HEK293 (cell line): ENCODE measurements at regions not wholly inside any gene's neighbourhood (a gene's known extent, or its start where the extent isn't known, plus 50 kb on each side); places are given as distances from the start of the nearest gene placed in this dataset.
"Not testable (repeated sequence)": the region's sequence is repeated elsewhere in the genome, so short reads cannot be mapped to it uniquely, and the experiment has no call there.

ENCODE experiments used
- HOXD13 ChIP-seq: sonication (generic); formaldehyde crosslinking; IDR thresholded peaks from 2 replicates; pipeline ENCODE4 v1.8.0; 2022; ENCODE audit warnings: missing genetic modification reagents, borderline replicate concordance
- YY1 ChIP-seq: fragments of 450-650 bp; formaldehyde crosslinking; IDR thresholded peaks from 2 replicates; pipeline ENCODE4 v1.5.1; 2018; ENCODE audit warnings: missing biosample characterization, missing genetic modification characterization
- ZNF146 ChIP-seq: fragments of 450-650 bp; formaldehyde crosslinking; IDR thresholded peaks from 2 replicates; pipeline ENCODE4 v1.5.1; 2016; ENCODE audit warnings: missing biosample characterization, missing genetic modification characterization
- ZNF792 ChIP-seq: fragments of 450-650 bp; formaldehyde crosslinking; IDR thresholded peaks from 2 replicates; pipeline ENCODE4 v1.5.1; 2016; ENCODE audit warnings: missing biosample characterization, missing genetic modification characterization
- TF ChIP-seq, protein P1 (sequence below): fragments of 450-650 bp; formaldehyde crosslinking; IDR thresholded peaks from 2 replicates; pipeline ENCODE4 v1.5.1; 2016; ENCODE audit warnings: missing biosample characterization, missing genetic modification characterization
- TF ChIP-seq, protein P2 (sequence below): fragments of 450-650 bp; formaldehyde crosslinking; IDR thresholded peaks from 2 replicates; pipeline ENCODE4 v1.5.1; 2016; ENCODE audit warnings: missing biosample characterization, missing genetic modification characterization
- TF ChIP-seq, protein P3 (sequence below): fragments of 450-650 bp; formaldehyde crosslinking; IDR thresholded peaks from 2 replicates; pipeline ENCODE4 v1.5.1; 2016; ENCODE audit warnings: missing biosample characterization, missing genetic modification characterization, low read depth
- TF ChIP-seq, protein P4 (sequence below): fragments of 450-650 bp; IDR thresholded peaks from 2 replicates; pipeline ENCODE4 v1.5.1; 2018; ENCODE audit warnings: missing biosample characterization, missing genetic modification characterization

DNA sequence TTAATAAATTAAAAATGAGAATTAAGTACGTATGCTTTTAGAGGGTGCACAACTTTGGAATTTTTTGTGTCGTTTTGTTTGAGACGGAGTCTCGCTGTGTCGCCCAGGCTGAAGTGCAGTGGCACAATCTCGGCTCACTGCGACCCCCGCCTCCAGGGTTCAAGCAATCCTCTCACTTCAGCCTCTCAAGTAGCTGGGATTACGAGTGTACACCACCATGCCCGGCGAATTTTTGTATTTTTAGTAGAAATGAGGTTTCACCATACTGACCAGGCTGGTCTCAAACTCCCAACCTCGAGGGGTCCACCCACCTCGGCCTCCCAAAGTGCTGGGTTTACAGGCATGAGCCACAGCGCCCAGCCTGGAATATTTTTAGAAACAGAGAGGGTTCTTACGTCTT is 812.4 kb downstream of the TMEM121 start:
- TF ChIP-seq, protein P1, sequence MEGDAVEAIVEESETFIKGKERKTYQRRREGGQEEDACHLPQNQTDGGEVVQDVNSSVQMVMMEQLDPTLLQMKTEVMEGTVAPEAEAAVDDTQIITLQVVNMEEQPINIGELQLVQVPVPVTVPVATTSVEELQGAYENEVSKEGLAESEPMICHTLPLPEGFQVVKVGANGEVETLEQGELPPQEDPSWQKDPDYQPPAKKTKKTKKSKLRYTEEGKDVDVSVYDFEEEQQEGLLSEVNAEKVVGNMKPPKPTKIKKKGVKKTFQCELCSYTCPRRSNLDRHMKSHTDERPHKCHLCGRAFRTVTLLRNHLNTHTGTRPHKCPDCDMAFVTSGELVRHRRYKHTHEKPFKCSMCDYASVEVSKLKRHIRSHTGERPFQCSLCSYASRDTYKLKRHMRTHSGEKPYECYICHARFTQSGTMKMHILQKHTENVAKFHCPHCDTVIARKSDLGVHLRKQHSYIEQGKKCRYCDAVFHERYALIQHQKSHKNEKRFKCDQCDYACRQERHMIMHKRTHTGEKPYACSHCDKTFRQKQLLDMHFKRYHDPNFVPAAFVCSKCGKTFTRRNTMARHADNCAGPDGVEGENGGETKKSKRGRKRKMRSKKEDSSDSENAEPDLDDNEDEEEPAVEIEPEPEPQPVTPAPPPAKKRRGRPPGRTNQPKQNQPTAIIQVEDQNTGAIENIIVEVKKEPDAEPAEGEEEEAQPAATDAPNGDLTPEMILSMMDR (tag by site-specific recombination), result not testable (repeated sequence)
- TF ChIP-seq, protein P2, sequence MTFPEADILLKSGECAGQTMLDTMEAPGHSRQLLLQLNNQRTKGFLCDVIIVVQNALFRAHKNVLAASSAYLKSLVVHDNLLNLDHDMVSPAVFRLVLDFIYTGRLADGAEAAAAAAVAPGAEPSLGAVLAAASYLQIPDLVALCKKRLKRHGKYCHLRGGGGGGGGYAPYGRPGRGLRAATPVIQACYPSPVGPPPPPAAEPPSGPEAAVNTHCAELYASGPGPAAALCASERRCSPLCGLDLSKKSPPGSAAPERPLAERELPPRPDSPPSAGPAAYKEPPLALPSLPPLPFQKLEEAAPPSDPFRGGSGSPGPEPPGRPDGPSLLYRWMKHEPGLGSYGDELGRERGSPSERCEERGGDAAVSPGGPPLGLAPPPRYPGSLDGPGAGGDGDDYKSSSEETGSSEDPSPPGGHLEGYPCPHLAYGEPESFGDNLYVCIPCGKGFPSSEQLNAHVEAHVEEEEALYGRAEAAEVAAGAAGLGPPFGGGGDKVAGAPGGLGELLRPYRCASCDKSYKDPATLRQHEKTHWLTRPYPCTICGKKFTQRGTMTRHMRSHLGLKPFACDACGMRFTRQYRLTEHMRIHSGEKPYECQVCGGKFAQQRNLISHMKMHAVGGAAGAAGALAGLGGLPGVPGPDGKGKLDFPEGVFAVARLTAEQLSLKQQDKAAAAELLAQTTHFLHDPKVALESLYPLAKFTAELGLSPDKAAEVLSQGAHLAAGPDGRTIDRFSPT (tag by site-specific recombination), result not testable (repeated sequence)
- TF ChIP-seq ZNF792 (tag by site-specific recombination); HOXD13 (CRISPR knock-in tag); YY1 (tag by site-specific recombination); ZNF146 (tag by site-specific recombination): not testable (repeated sequence)
- TF ChIP-seq, protein P3, sequence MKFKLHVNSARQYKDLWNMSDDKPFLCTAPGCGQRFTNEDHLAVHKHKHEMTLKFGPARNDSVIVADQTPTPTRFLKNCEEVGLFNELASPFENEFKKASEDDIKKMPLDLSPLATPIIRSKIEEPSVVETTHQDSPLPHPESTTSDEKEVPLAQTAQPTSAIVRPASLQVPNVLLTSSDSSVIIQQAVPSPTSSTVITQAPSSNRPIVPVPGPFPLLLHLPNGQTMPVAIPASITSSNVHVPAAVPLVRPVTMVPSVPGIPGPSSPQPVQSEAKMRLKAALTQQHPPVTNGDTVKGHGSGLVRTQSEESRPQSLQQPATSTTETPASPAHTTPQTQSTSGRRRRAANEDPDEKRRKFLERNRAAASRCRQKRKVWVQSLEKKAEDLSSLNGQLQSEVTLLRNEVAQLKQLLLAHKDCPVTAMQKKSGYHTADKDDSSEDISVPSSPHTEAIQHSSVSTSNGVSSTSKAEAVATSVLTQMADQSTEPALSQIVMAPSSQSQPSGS, result not testable (repeated sequence)
- TF ChIP-seq, protein P4, sequence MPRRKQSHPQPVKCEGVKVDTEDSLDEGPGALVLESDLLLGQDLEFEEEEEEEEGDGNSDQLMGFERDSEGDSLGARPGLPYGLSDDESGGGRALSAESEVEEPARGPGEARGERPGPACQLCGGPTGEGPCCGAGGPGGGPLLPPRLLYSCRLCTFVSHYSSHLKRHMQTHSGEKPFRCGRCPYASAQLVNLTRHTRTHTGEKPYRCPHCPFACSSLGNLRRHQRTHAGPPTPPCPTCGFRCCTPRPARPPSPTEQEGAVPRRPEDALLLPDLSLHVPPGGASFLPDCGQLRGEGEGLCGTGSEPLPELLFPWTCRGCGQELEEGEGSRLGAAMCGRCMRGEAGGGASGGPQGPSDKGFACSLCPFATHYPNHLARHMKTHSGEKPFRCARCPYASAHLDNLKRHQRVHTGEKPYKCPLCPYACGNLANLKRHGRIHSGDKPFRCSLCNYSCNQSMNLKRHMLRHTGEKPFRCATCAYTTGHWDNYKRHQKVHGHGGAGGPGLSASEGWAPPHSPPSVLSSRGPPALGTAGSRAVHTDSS (tag by site-specific recombination), result not testable (repeated sequence)
